PC-9 (cell line): ENCODE measurements at regions not wholly inside any gene's neighbourhood (a gene's known extent, or its start where the extent isn't known, plus 50 kb on each side); places are given as distances from the start of the nearest gene placed in this dataset.
"Not testable (repeated sequence)": the region's sequence is repeated elsewhere in the genome, so short reads cannot be mapped to it uniquely, and the experiment has no call there.

ENCODE experiments used
- BruUV-seq: library from RNA; stranded (reverse); fragments of 400-500 nt; replicated peaks from 2 replicates; lab custom pipeline; 2021; lab: Mats Ljungman, UMichigan
- CTCF ChIA-PET: fragments of 300-600 bp; sonication (Branson Sonifier 250); formaldehyde crosslinking; loops from one replicate; lab custom pipeline; 2022; ENCODE audit warnings: antibody characterized with exemption; lab: Charles Lee
- POLR2A ChIA-PET: fragments of 300-600 bp; sonication (Branson Sonifier 250); formaldehyde crosslinking; loops from one replicate; lab custom pipeline; 2022; ENCODE audit warnings: antibody characterized with exemption; ENCODE audit not compliant: unreplicated experiment; lab: Charles Lee
- DNase-seq, 2 experiments: peaks; one replicate each; pipeline versions ENCODE4 v3.0.0 to v3.0.0-alpha.2; 2015 to 2022; ENCODE audit warnings: mixed read lengths in 1 of 2
- H2AFZ ChIP-seq: fragments of 200-600 bp; sonication (generic); 2 replicates; pipeline ENCODE4 v1.8.1; 2017; ENCODE audit warnings: antibody characterized with exemption
- H3F3A ChIP-seq: fragments of 200-600 bp; sonication (generic); 2 replicates; pipeline ENCODE4 v1.8.1; 2017; ENCODE audit warnings: antibody characterized with exemption, mild to moderate bottlenecking, low read depth; ENCODE audit not compliant: insufficient read depth
- H3K27ac ChIP-seq: fragments of 200-600 bp; sonication (generic); 2 replicates; pipeline ENCODE4 v1.6.1; 2016; ENCODE audit warnings: mixed run types
- H3K27me3 ChIP-seq: fragments of 200-600 bp; sonication (generic); 2 replicates; pipeline ENCODE4 v1.6.1; 2016; ENCODE audit warnings: low read depth, mixed run types; ENCODE audit not compliant: insufficient read depth
- H3K36me3 ChIP-seq: fragments of 200-600 bp; sonication (generic); 2 replicates; pipeline ENCODE4 v1.6.1; 2016; ENCODE audit warnings: low read depth, mixed run types
- H3K4me1 ChIP-seq: fragments of 200-600 bp; sonication (generic); replicated peaks from 2 replicates; pipeline ENCODE4 v1.6.1; 2016; ENCODE audit warnings: mixed run types; ENCODE audit not compliant: insufficient read depth
- H3K4me2 ChIP-seq: fragments of 200-600 bp; sonication (generic); 2 replicates; pipeline ENCODE4 v1.6.1; 2017; ENCODE audit warnings: mixed run types
- H3K4me3 ChIP-seq: fragments of 200-600 bp; sonication (generic); 2 replicates; pipeline ENCODE4 v1.6.1; 2016; ENCODE audit warnings: mixed run types
- H3K79me2 ChIP-seq: fragments of 200-600 bp; sonication (generic); 2 replicates; pipeline ENCODE4 v1.6.1; 2017; ENCODE audit warnings: low read depth, mixed run types
- H3K9me2 ChIP-seq: fragments of 200-600 bp; sonication (generic); 2 replicates; pipeline ENCODE4 v1.8.1; 2017; ENCODE audit warnings: mild to moderate bottlenecking; ENCODE audit not compliant: insufficient read depth
- H3K9me3 ChIP-seq: fragments of 200-600 bp; sonication (generic); 2 replicates; pipeline ENCODE4 v1.8.1; 2016; ENCODE audit warnings: low read depth; ENCODE audit not compliant: insufficient read depth
- H4K20me1 ChIP-seq: fragments of 200-600 bp; sonication (generic); 2 replicates; pipeline ENCODE4 v1.8.1; 2017; ENCODE audit not compliant: insufficient read depth
- EZH2 ChIP-seq: fragments of 200-600 bp; sonication (generic); IDR thresholded peaks from 2 replicates; pipeline ENCODE4 v1.8.0; 2017; ENCODE audit warnings: antibody characterized with exemption, low read depth
- intact Hi-C: fragments of 100-400 bp; cut with micrococcal nuclease; formaldehyde crosslinking; loops from one replicate; pipeline ENCODE4 v1.10.0; 2022; ENCODE audit not compliant: unreplicated experiment
- TF ChIP-seq, protein P1 (sequence below): fragments of 200-600 bp; sonication (generic); conservative IDR thresholded peaks from 2 replicates; pipeline ENCODE4 v1.6.1; 2017; ENCODE audit warnings: mixed run types, antibody characterized with exemption, mild to moderate bottlenecking, moderate library complexity

DNA sequence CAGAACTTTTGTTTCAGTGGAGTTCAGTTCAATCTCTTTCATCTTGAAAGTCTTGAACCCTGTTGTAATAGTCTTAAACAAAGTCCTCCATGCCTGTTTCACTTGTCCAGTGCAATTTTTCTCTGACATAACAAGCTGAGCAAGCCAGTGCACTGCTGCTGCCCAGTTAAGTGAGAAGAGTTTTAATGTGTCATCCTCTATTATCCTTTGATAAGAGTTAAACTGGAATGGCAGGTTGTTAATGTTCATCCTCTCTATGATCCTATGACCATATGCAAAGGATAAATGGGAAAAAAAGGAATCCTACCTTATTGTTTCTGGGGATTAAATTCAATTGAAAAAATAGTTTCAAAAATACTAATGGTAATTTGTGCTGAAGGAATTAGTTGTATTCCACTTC lies 197.5 kb downstream of the FRK start:
- H3K79me2 ChIP-seq, result no peaks in the 10 kb centered on the region
- no peaks in the 10 kb centered on the region for H4K20me1 ChIP-seq
- no peaks in the 10 kb centered on the region for H3F3A ChIP-seq
- no peak for DNase-seq
- no peaks in the 10 kb centered on the region for H3K4me1 ChIP-seq
- no peaks in the 10 kb centered on the region for H3K27me3 ChIP-seq
- BruUV-seq, result no TSS peak
- H3K27ac ChIP-seq, result no peak overlapping the region
- H2AFZ ChIP-seq, result no peak overlapping the region
- H3K36me3 ChIP-seq, result no peaks in the 10 kb centered on the region
- TF ChIP-seq, protein P1, sequence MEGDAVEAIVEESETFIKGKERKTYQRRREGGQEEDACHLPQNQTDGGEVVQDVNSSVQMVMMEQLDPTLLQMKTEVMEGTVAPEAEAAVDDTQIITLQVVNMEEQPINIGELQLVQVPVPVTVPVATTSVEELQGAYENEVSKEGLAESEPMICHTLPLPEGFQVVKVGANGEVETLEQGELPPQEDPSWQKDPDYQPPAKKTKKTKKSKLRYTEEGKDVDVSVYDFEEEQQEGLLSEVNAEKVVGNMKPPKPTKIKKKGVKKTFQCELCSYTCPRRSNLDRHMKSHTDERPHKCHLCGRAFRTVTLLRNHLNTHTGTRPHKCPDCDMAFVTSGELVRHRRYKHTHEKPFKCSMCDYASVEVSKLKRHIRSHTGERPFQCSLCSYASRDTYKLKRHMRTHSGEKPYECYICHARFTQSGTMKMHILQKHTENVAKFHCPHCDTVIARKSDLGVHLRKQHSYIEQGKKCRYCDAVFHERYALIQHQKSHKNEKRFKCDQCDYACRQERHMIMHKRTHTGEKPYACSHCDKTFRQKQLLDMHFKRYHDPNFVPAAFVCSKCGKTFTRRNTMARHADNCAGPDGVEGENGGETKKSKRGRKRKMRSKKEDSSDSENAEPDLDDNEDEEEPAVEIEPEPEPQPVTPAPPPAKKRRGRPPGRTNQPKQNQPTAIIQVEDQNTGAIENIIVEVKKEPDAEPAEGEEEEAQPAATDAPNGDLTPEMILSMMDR, result no peak
- TF ChIP-seq EZH2, result no peak
- ChIA-PET CTCF (no interaction called here), POLR2A (interaction anchor here (0.6 kb wide), 1 partner anchor 147 kb away, joined by 3 read pairs; no protein-coding TSS in a partner anchor)
- H3K9me2 ChIP-seq, result no peaks in the 10 kb centered on the region
- no peaks in the 10 kb centered on the region for H3K9me3 ChIP-seq
- no peak overlapping the region for H3K4me2 ChIP-seq
- intact Hi-C loops, result no loop called here
- no peak overlapping the region for H3K4me3 ChIP-seq

DNA sequence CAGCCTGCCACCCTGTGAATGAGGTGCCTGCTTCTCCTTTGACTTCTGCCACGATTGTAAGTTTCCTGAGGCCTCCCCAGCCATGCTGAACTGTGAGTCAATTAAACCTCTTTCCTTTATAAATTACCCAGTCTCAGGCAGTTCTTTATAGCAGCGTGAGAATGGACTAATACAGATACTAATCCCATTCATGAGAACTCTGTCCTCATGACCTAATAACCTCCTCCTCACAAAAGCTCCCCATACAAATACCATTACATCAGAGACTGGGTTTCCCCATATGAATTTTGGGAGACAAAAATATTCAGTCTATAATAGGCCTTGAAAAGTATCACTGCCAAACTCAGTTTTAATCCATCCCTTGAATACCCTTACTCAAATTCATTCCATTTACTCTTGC lies 199.0 kb downstream of the FRK start:
- H3K4me3 ChIP-seq, BruUV-seq, H3K9me3 ChIP-seq, H3K36me3 ChIP-seq, H3K9me2 ChIP-seq, H3K27me3 ChIP-seq, H3K4me2 ChIP-seq, DNase-seq, intact Hi-C loops, H3K4me1 ChIP-seq, H3K27ac ChIP-seq, H2AFZ ChIP-seq, POLR2A ChIA-PET, H4K20me1 ChIP-seq, H3K79me2 ChIP-seq, CTCF ChIA-PET, H3F3A ChIP-seq: not testable (repeated sequence)

DNA sequence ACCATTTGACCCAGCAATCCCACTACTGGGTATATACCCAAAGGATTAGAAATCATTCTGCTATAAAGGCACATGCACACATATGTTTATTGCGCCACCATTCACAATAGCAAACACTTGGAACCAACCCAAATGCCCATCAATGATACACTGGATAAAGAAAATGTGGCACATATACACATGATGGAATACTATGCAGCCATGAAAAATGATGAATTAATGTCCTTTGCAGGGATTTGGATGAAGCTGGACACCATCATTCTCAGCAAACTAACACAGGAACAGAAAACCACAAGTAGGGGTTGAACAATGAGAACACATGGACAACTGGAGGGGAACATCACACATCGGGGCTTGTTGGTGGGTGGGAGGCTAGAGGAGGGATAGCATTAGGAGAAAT lies 201.1 kb downstream of the FRK start:
- H2AFZ ChIP-seq, H3K9me2 ChIP-seq, POLR2A ChIA-PET, H3K9me3 ChIP-seq, CTCF ChIA-PET, H3K4me3 ChIP-seq, H3K79me2 ChIP-seq, DNase-seq, H3K4me2 ChIP-seq, H4K20me1 ChIP-seq, H3F3A ChIP-seq, H3K27ac ChIP-seq, H3K27me3 ChIP-seq, BruUV-seq, H3K36me3 ChIP-seq, H3K4me1 ChIP-seq, intact Hi-C loops: not testable (repeated sequence)

DNA sequence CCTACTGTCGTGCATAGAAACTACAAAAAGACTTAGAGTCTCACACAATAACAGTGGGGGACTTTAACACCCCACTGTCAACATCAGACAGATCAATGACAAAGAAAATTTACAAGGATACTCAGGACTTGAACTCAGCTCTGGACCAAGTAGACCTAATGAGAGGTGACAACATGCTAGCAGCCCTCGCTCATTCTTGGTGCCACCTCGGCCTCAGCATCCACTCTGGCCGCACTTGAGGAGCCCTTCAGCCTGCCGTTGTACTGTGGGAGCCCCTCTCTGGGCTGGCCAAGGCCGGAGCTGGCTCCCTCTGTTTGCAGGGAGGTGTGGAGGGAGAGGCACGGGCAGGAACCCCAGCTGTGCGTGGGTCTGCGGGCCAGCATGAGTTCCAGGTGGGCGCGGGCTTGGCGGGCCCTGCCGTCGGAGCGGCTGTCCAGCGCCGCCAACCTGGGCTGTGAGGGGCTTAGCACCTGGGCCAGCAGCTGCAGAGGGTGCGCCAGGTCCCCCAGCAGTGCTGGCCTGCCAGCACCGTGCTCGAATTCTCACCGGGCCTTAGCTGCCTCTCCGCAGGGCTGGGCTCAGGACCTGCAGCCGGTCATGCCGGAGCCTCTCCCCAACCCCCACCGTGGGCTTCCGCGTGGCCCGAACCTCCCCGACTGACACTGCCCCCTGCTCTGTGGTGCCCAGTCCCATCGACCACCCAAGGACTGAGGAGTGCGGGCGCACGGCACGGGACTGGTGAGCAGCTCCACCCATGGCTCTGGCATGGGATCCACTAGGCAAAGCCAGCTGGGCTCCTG lies 205.6 kb downstream of the FRK start:
- POLR2A ChIA-PET, result no interaction called here
- CTCF ChIA-PET, result no interaction called here
- 0 out of 2 replicates have a peak, but pooled peaks cover 12% of the 10 kb centered on the region for H3K27me3 ChIP-seq
- BruUV-seq, result no TSS peak
- no peaks in the 10 kb centered on the region for H3F3A ChIP-seq
- no peaks in the 10 kb centered on the region for H3K4me1 ChIP-seq
- no peak overlapping the region for H2AFZ ChIP-seq
- intact Hi-C loops, result no loop called here
- H3K79me2 ChIP-seq, result no peaks in the 10 kb centered on the region
- no peak overlapping the region for H3K4me2 ChIP-seq
- H4K20me1 ChIP-seq, result no peaks in the 10 kb centered on the region
- no peaks in the 10 kb centered on the region; the same call in 1 of the 2 replicates for H3K9me3 ChIP-seq
- H3K27ac ChIP-seq, result no peak overlapping the region
- no peak for DNase-seq
- H3K9me2 ChIP-seq, result no peaks in the 10 kb centered on the region
- H3K36me3 ChIP-seq, result no peaks in the 10 kb centered on the region
- H3K4me3 ChIP-seq, result no peak overlapping the region
- TF ChIP-seq, protein P1, result no peak
- no peak for TF ChIP-seq EZH2
